ENCODE measurements at regions not wholly inside any gene's neighbourhood (a gene's known extent, or its start where the extent isn't known, plus 50 kb on each side); places are given as distances from the start of the nearest gene placed in this dataset.

- TF ChIP-seq POLR2A (IDR thresholded peaks at IDR 0.05) = no peak
- TF ChIP-seq CTCF (IDR thresholded peaks at IDR 0.05) = no peak
These were observed 114.2 kb upstream of the MDM1 start for GRCh38 chr12:68446384-68446783.
